CD14-positive monocyte (primary cell): ENCODE measurements at regions not wholly inside any gene's neighbourhood (a gene's known extent, or its start where the extent isn't known, plus 50 kb on each side); places are given as distances from the start of the nearest gene placed in this dataset.

Source experiments
- DNase-seq, 3 donors: peaks; one replicate each; pipeline ENCODE4 v3.0.0-alpha.2; 2011 to 2022
- H2AFZ ChIP-seq: 2 replicates; pipeline ENCODE4 v1.6.0; 2012; ENCODE audit warnings: mild to moderate bottlenecking, low read depth, low read length, inconsistent platforms; ENCODE audit not compliant: insufficient read depth, poor library complexity, severe bottlenecking
- H3K27ac ChIP-seq, 2 donors: 1 replicate in 1 of 2; 2 replicates in 1 of 2; pipeline ENCODE4 v1.5.1; 2012 to 2013; ENCODE audit warnings: low read length in 2 of 2, control low read depth in 1 of 2, inconsistent platforms in 1 of 2, low read depth in 1 of 2, mild to moderate bottlenecking in 1 of 2
- H3K27me3 ChIP-seq, 2 donors: one replicate each; pipeline versions ENCODE4 v1.6.0 to v1.6.1; 2011 to 2013; ENCODE audit warnings: low read length in 2 of 2; ENCODE audit not compliant: control insufficient read depth in 2 of 2, insufficient read depth in 2 of 2
- H3K36me3 ChIP-seq, 2 donors: replicated peaks in 1 of 2; 1 replicate in 1 of 2; 2 replicates in 1 of 2; pipeline versions ENCODE4 v1.5.1 to v1.6.1; 2012 to 2013; ENCODE audit warnings: low read length in 2 of 2, control low read depth in 1 of 2, inconsistent platforms in 1 of 2, mild to moderate bottlenecking in 1 of 2; ENCODE audit not compliant: insufficient read depth in 2 of 2, control insufficient read depth in 1 of 2
- H3K4me1 ChIP-seq, 2 donors: 1 replicate in 1 of 2; 2 replicates in 1 of 2; pipeline versions ENCODE4 v1.5.1 to v1.6.1; 2012 to 2013; ENCODE audit warnings: low read length in 2 of 2, control low read depth in 1 of 2, inconsistent platforms in 1 of 2, mild to moderate bottlenecking in 1 of 2, moderate library complexity in 1 of 2; ENCODE audit not compliant: insufficient read depth in 2 of 2, control insufficient read depth in 1 of 2
- H3K4me2 ChIP-seq: replicated peaks from 2 replicates; pipeline ENCODE3; 2012; ENCODE audit warnings: low read length, moderate library complexity, mild to moderate bottlenecking; ENCODE audit not compliant: poor library complexity, severe bottlenecking; ENCODE audit errors: extremely low read depth
- H3K4me3 ChIP-seq, 3 experiments: fragments of 200-600 bp in 1 of 3; sonication (generic) in 1 of 3; replicated peaks in 1 of 3; 1 replicate in 2 of 3; 2 replicates in 1 of 3; pipeline ENCODE4 v1.5.1; 2011 to 2013; ENCODE audit warnings: low read length in 3 of 3, mild to moderate bottlenecking in 3 of 3, control low read depth in 2 of 3, low read depth in 2 of 3, inconsistent platforms in 1 of 3, moderate library complexity in 1 of 3
- H3K79me2 ChIP-seq: 2 replicates; pipeline ENCODE4 v1.6.0; 2012; ENCODE audit warnings: mild to moderate bottlenecking, control low read depth, inconsistent platforms, low read length, moderate library complexity; ENCODE audit not compliant: insufficient read depth
- H3K9ac ChIP-seq: 2 replicates; pipeline ENCODE4 v1.6.0; 2017; ENCODE audit warnings: low read length, mild to moderate bottlenecking; ENCODE audit not compliant: insufficient read depth, poor library complexity, severe bottlenecking
- H3K9me3 ChIP-seq, 2 donors: replicated peaks in 1 of 2; 1 replicate in 1 of 2; 2 replicates in 1 of 2; pipeline versions ENCODE4 v1.5.1 to v1.6.1; 2012 to 2013; ENCODE audit warnings: low read length in 2 of 2, control low read depth in 1 of 2; ENCODE audit not compliant: control insufficient read depth in 1 of 2, insufficient read depth in 1 of 2
- H4K20me1 ChIP-seq: 2 replicates; pipeline ENCODE4 v1.6.0; 2012; ENCODE audit warnings: mild to moderate bottlenecking, low read length, control low read depth, moderate library complexity; ENCODE audit not compliant: insufficient read depth
- H3K27ac Mint-ChIP-seq, 7 donors: one replicate each; pipeline ENCODE4 v1.8.0; 2020; ENCODE audit warnings: mild to moderate bottlenecking in 7 of 7, mixed read lengths in 7 of 7, moderate library complexity in 6 of 7, inconsistent platforms in 2 of 7
- H3K27me3 Mint-ChIP-seq, 3 donors: one replicate each; pipeline ENCODE4 v1.8.0; 2021 to 2022; ENCODE audit warnings: low read depth in 3 of 3, mild to moderate bottlenecking in 3 of 3, mixed read lengths in 3 of 3, moderate library complexity in 3 of 3, inconsistent platforms in 1 of 3
- H3K36me3 Mint-ChIP-seq, 2 donors: one replicate each; pipeline ENCODE4 v1.8.0; 2020; ENCODE audit warnings: mixed read lengths in 2 of 2, inconsistent platforms in 1 of 2, mild to moderate bottlenecking in 1 of 2
- H3K4me1 Mint-ChIP-seq: one replicate; pipeline ENCODE4 v1.8.0; 2020; ENCODE audit warnings: mild to moderate bottlenecking, mixed read lengths
- H3K4me3 Mint-ChIP-seq, 2 donors: one replicate each; pipeline ENCODE4 v1.8.0; 2020; ENCODE audit warnings: mild to moderate bottlenecking in 2 of 2, mixed read lengths in 2 of 2, moderate library complexity in 1 of 2
- H3K9me3 Mint-ChIP-seq, 7 donors: one replicate each; pipeline ENCODE4 v1.8.0; 2020 to 2022; ENCODE audit warnings: mixed read lengths in 7 of 7, mild to moderate bottlenecking in 6 of 7, moderate library complexity in 6 of 7, inconsistent platforms in 2 of 7
- WGBS: methylation state at CpG from one replicate; pipeline ENCODE4 v1.1.5; 2013; ENCODE audit warnings: missing lambda C conversion rate; ENCODE audit not compliant: insufficient coverage; 5-methylcytosine and 5-hydroxymethylcytosine counted together
- intact Hi-C, 2 donors: fragments of 100-400 bp; cut with micrococcal nuclease; formaldehyde crosslinking; loops; one replicate each; pipeline versions ENCODE4 v1.15.0 to v1.15.1; 2023
- TF ChIP-seq, protein P1 (sequence below): fragments of 200-600 bp; IDR thresholded peaks from one replicate; pipeline ENCODE4 v1.8.0; 2022; ENCODE audit warnings: antibody characterized with exemption, mild to moderate bottlenecking

GRCh38 chr11:79902493-79902892 is 461.7 kb upstream of the TENM4 start:
- intact Hi-C loops = no loop called here
- Histone ChIP-seq H3K4me1 (no peaks in the 10 kb centered on the region), H3K9ac (no peak overlapping the region), H3K27ac (no peak overlapping the region), H3K79me2 (no peaks in the 10 kb centered on the region), H3K4me3 (no peak overlapping the region), H3K9me3 (peaks cover 0 to 5% of the 10 kb centered on the region in 2 donors), H3K4me2 (no peak overlapping the region), H2AFZ (no peak overlapping the region), H4K20me1 (no peaks in the 10 kb centered on the region), H3K27me3 (no peaks in the 10 kb centered on the region), H3K36me3 (no peaks in the 10 kb centered on the region)
- H3K4me1 Mint-ChIP-seq = no peaks in the 10 kb centered on the region
- no peak overlapping the region for H3K4me3 Mint-ChIP-seq
- peaks cover 0 to 5% (median 0%) of the 10 kb centered on the region in 7 donors for H3K9me3 Mint-ChIP-seq
- 88% methylated on average over 1 of the region's 2 CpGs for WGBS
- DNase-seq = no peak
- no peaks in the 10 kb centered on the region for H3K36me3 Mint-ChIP-seq
- no peaks in the 10 kb centered on the region for H3K27me3 Mint-ChIP-seq
- TF ChIP-seq, protein P1, sequence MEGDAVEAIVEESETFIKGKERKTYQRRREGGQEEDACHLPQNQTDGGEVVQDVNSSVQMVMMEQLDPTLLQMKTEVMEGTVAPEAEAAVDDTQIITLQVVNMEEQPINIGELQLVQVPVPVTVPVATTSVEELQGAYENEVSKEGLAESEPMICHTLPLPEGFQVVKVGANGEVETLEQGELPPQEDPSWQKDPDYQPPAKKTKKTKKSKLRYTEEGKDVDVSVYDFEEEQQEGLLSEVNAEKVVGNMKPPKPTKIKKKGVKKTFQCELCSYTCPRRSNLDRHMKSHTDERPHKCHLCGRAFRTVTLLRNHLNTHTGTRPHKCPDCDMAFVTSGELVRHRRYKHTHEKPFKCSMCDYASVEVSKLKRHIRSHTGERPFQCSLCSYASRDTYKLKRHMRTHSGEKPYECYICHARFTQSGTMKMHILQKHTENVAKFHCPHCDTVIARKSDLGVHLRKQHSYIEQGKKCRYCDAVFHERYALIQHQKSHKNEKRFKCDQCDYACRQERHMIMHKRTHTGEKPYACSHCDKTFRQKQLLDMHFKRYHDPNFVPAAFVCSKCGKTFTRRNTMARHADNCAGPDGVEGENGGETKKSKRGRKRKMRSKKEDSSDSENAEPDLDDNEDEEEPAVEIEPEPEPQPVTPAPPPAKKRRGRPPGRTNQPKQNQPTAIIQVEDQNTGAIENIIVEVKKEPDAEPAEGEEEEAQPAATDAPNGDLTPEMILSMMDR = no peak
- no peak overlapping the region for H3K27ac Mint-ChIP-seq

- H3K4me1 Mint-ChIP-seq = no peaks in the 10 kb centered on the region
- Histone ChIP-seq H3K27me3 (no peaks in the 10 kb centered on the region), H3K27ac (no peak overlapping the region), H4K20me1 (no peaks in the 10 kb centered on the region), H3K79me2 (no peaks in the 10 kb centered on the region), H3K36me3 (no peaks in the 10 kb centered on the region), H3K4me3 (no peak overlapping the region), H3K9me3 (no peaks in the 10 kb centered on the region), H3K9ac (no peak overlapping the region), H2AFZ (no peak overlapping the region), H3K4me1 (no peaks in the 10 kb centered on the region), H3K4me2 (no peak overlapping the region)
- no peak overlapping the region for H3K4me3 Mint-ChIP-seq
- WGBS = 75% methylated on average over 1 of the region's 1 CpG
- DNase-seq = no peak
- TF ChIP-seq, protein P1 = no peak
- intact Hi-C loops = no loop called here
- H3K27me3 Mint-ChIP-seq = peaks cover 0 to 1% (median 0%) of the 10 kb centered on the region in 3 donors
- no peak overlapping the region for H3K27ac Mint-ChIP-seq
- H3K36me3 Mint-ChIP-seq = no peaks in the 10 kb centered on the region
- H3K9me3 Mint-ChIP-seq = peaks cover 0 to 5% (median 0%) of the 10 kb centered on the region in 7 donors
Measured at GRCh38 chr11:79897896-79898295, 457.1 kb upstream of the TENM4 start.
